G401 (cell line): ENCODE measurements at regions not wholly inside any gene's neighbourhood (a gene's known extent, or its start where the extent isn't known, plus 50 kb on each side); places are given as distances from the start of the nearest gene placed in this dataset.

Experiments used
- DNase-seq: peaks from one replicate; pipeline ENCODE4 v3.0.0-alpha.2; 2015; ENCODE audit warnings: low spot score
- in situ Hi-C: cut with HindIII; loops from 2 replicates; pipeline ENCODE4 v1.10.0; 2016; ENCODE audit warnings: low sequenced_read_pairs, mixed read lengths

DNA sequence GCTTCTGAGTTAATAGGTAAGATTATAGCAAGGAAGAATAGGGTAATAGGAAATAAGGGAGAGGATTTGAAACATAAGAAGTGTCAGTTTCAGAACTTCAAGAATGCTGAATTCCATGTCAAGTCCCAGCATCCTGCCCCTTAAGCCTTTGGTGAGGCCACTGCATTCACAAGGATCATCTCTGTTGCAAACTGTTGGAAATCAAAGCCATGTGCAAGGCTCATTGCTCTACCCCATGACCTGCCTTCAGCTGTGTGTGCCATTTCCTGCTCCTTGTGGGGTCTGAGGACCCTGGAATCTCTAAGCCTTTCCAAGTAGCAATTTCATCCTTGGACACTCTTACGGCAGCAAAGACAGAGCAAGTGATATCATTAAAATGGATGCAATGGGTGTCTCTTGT, 203.0 kb downstream of the CDC5L start:
- DNase-seq, result no peak
- in situ Hi-C loops, result no loop called here

DNA sequence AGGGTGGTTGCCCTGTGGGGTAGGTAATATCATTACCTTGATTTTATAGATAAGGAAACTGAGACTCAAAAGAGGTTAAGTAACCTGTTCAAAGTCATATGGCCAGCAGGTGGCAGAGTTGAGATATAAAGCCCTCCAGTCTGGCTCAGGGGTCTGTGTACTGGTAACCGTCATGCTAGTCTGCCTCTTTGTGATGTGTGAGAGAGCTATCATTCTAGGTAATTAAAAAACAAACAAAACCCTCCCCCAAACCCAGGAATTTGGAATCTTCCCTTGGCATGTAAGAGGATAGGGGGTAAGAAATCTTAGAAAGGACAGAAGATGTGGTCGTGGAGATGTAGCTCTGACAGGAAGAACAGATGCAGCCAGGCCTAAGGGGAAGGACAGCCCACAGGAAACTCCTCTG, 206.0 kb downstream of the CDC5L start:
- peak; percentile 28 for DNase-seq
- in situ Hi-C loops, result no loop called here

DNA sequence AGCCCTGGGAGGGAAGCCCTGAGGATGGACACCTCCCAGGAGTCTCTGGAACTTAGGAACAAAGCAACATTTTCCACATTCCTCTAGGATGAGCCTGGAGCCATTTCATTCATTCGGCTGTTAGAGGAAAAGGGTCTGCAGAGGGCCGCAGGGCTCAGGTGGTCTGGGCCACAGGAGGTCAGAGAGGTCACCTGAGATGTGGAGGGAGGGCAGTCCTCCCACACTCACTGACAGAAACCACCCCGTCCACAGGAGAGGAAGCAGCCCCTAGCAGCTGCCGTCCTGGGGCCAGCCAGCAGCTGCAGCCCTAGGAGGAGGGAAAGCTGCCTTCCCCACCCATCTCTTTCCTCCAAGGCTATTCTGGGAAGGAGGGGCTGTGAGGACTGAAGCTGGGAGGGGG, 207.0 kb downstream of the CDC5L start:
- in situ Hi-C loops, result no loop called here
- no peak for DNase-seq

DNA sequence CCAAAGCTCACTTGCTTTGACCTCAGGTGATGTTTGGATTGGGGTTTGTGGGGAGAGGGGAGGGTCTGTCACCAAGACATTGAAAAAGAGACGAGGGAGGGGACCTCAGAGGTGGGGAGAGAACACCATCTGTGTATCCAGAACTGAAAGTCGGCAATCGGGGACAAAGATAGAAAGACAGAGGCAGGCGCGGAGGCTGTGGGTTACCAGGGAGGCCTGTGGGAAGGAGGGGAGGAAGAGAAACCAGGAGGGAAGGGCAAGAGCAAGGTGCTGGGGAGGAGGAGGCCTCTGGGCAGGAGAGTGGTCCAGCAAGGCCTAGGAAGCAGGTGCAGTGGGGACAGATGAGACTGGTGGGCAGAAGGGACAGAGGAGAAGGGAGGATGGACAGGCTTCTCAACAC, 211.2 kb downstream of the CDC5L start:
- no peak for DNase-seq
- in situ Hi-C loops, result no loop called here

DNA sequence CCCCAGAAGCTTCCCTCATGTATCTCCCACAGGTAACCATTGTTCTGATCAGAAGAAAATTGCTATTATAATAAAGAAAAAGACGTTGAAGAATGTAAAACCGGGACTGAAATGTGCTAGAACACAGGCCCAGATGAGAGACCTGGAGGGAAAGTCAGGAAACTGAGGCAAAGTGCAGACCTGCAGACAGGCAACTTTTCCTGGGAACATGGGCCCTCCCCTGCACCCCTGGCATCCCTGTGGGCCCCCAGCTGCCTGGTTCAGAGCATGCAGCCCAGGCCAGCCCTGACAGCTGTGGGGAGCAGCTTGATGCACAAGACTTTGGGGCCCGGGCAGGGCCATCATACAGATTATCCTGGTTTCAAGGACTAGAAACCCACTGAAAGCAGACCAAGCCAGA, 212.2 kb downstream of the CDC5L start:
- in situ Hi-C loops, result no loop called here
- DNase-seq, result no peak

DNA sequence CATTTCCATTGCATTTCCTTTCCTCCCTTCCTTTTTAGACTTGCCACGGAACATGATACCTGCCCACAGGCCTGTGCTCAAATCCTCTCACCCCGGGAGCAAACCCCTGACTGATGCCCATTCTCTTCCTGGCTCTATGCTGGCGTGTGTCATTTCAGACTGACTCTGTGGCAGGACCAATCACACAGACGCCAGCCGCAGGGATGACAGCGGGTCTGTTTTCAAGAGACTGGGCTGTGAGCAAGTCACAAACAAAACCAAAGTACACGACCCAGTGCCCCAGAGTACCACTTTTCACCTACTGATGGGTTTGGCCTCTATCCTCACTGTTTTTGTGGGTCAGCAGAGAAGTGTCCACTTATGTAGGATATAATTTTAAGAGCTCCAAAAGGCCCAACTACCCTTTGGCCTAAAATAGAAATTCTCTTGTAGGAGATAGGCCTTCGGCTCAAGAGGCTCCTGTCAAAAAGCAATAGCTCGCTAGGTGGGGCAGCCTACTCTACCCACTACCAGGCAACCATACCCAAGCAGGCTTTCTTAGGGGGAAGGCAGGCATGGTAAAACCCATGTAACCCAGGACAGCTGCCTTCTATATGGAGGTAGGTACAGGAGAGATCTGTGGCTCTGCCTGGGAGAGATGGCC, 215.7 kb downstream of the CDC5L start:
- in situ Hi-C loops, result no loop called here
- DNase-seq, result no peak

DNA sequence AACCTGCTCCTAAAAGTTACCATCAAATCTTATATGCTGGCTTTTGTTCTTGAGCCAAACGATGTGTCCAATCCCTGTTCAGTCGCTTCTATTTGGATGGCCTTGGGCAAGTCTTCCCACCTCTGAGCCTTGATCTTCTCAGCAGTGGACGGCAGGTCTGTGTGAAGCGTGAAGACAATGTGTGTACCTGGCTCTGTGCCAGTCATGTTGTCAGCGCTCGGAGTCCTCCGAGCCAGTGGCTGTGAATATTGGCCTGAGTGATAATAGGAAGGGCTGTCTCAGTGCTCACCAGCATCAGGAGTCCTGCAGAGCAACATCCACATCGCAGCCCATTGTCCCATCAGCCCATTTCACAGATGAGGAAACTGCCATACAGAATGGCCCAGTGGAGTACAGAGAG, 219.0 kb downstream of the CDC5L start:
- peak; percentile 51 for DNase-seq
- in situ Hi-C loops, result no loop called here

DNA sequence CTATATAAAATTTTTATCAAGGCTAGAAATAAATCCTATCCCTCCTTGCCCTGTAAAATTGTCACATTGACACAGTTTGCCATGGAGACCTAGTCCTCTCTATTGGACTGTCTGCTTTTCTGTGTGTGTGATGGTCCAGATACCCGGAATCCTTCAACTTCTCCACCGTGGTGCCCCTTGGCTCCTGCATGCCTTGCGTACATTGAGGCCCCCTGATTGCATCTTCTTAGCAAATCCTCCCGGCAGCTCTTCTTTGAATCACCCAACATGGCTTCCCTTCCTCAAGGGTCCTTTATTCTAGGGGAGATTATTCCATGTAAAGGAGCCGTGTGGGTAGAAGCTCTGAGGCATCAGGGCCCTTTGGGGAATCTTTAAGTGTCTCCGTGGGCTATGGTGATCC, 219.5 kb downstream of the CDC5L start:
- no peak for DNase-seq
- in situ Hi-C loops, result no loop called here

DNA sequence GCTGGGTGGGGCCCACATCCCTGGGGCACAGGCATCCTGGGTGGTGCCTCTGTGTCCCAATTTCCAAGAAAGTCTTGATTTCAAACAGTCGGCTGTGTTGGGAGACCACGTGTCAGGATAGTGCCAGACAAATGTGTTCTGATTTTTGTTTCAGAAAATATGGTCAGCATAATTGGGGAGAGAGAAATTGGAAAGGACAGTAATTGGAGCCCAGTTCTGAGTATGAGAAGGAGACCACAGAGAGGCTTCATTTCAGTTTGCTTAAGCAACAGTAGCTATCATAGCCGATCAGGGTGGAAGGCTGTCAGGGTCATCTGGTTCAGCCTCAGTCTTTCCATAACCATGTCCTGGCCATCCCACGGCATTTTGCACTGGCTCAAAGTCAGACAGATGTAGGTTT, 220.7 kb downstream of the CDC5L start:
- in situ Hi-C loops, result no loop called here
- DNase-seq, result no peak

DNA sequence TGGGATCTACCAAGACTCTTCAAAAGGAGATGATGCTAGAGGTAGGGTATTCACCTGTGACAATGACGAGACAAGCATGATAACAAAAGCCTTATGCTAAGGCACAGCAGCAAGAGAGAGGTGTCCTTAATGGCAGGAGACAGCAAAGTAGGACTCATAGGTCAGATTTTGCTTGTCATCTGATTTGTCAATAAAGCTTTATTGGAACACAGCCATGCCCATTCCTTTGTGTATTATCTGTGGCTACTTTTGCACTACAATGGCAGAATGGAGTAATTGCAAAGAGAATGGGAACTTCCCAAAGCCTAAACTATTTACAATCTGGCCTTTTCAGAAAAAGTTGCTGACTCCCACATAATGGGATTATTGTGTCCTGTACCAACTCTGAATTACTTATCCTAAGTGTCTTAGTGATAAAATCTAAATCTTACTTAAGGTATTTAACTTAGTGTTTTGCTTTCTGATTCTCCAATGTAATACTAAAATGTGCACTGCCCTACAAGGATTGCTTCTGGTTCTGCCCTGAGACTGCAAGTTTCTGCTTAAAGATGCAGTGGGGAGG, 221.6 kb downstream of the CDC5L start:
- in situ Hi-C loops, result no loop called here
- no peak for DNase-seq

DNA sequence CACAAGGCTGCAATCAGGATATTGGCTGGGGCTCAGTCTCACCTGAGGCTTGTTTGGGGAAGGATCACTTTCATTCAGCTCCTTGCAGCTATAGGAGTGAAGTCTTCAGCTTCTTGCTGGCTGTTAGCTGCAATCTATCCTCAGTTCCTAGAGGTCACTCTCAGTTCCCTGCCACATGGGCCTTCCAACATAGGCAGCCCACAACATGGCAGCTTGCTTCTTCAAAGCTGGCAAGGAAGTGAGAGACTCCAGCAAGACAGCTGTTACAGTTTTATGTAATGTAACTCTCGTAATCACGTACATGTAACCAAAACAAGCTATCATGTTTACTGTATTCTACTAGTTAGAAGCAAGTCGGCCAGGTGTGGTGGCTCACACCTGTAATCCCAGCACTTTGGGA, 226.9 kb downstream of the CDC5L start:
- no peak for DNase-seq
- in situ Hi-C loops, result no loop called here

DNA sequence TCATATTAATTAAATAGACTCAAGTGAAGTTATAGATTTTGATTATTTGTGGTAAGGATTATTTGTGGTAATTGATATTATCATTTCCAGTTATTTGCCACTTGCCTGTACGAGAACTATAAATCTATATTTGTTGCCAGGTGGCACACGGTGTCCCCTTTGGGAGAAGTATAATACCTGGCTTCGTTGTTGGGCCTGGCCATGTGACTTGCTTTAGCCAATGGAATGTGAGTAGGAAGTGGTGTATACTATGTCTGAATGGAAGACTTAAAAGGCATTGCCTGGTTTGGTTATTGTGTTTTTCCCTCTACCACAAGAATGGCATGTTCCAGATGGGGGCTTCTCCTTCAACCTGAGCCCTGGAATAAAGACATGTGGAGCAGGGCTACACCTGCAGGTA, 228.1 kb downstream of the CDC5L start:
- DNase-seq, result no peak
- in situ Hi-C loops, result no loop called here

DNA sequence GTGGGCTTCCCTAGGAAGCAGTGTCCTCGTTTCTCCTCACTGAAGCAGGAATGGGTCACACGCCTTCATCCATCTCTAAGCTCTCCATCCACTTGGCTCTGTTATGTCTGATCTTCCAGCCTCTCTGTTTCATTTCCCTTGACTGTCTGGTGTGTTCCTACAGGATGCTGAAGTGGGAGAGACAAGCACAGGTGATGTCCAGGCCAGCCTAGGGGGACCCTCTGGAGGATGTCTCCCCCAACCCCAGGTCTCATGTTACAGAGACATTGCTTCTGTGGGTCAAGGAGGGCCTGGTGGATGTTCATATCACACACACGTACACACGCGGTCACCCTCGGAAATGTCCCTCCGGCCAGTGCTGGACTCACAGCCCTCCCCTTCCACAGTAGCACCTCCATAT, 229.9 kb downstream of the CDC5L start:
- no peak for DNase-seq
- in situ Hi-C loops, result no loop called here

DNA sequence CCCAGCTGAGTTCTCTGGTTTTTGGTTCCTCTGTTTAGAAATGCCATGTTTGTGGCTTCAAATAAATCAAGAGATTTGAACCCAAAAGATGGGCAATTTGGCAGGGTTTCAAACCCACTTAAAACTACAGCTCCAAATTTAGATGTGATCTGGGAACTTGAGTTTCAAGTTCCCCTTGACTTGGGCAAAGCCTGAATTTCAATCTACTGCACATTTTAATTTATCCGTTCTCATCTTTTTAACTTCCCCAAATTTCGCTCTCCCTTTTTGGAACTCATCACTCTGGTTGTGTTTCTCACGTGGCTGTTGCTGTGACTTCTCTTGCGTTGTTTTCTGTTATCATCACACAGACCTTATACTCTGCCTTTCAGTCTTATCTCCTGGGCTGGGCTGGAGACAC, 230.9 kb downstream of the CDC5L start:
- in situ Hi-C loops, result no loop called here
- no peak for DNase-seq

DNA sequence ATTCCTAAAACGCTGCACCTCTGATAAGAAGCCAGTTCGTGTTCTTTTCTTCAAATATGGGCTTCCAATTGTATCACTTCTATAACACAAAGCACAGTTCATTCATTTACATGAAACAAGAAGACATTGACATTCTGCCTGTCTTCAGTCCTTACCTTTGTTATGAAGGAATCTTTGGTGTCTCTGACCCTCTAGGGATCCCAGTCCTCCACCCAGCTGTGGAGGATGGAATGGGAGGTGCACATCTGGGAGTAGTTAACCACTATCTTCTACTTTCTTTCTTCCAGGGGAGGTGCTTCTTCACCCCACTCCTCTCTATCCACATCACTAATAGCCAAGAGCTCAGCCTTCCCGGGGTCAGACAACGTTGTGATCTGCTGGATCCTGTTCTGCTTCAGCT, 233.4 kb downstream of the CDC5L start:
- in situ Hi-C loops, result no loop called here
- no peak for DNase-seq

DNA sequence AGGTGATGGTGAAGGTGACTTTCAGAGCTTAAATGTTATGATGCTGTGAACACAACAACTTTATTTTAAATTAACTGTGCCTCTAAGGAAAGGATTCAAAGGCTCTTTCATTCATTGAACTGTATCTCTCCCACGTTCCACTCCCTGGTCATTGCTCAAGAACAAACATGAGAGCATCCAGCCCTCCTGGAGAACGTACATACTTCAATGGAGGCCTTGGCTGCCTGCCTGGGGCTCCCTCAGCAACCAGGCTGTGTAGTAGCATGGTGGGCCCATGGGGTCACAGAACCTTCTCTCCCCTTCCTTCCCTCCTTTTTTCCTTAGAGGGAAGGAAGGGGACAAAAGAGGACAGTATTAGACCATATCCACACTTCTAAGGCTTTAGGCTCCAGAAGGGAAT, 234.3 kb downstream of the CDC5L start:
- in situ Hi-C loops, result no loop called here
- no peak for DNase-seq

DNA sequence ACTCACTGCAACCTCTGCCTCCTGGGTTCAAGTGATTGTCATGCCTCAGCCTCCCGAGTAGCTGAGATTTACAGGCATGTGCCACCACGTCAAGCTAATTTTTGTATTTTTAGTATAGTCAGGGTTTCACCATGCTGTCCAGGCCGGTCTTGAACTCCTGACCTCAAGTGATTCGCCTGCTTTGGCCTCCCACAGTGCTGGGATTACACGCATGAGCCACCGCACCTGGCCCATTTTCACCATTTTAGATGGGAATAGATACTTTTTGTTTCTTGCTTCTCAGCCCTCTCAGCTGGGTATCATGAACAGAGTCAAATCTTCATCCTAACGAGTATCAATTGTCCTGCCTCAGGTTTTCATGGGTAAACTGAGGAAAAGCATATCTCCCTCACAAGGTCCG, 235.0 kb downstream of the CDC5L start:
- in situ Hi-C loops, result no loop called here
- no peak for DNase-seq

DNA sequence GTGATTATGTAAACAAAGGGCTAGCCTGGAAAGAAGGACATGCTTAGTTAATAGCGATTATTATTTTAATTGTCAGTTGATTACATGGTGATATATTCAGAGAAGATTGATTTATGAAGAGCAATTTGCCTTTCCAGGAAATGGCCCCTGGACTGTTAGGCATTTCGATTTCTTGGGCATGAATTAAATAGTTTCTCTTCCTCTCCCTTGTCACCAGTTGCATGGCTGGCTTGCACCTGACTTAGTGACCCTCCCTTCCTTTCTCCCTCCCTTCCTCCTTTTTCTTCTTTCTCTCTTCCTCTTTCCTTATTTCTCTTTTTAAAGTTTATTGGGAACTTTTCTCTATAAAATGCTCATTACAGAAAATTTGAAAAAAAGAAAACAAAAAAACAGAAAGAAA, 235.4 kb downstream of the CDC5L start:
- in situ Hi-C loops, result no loop called here
- DNase-seq, result no peak

DNA sequence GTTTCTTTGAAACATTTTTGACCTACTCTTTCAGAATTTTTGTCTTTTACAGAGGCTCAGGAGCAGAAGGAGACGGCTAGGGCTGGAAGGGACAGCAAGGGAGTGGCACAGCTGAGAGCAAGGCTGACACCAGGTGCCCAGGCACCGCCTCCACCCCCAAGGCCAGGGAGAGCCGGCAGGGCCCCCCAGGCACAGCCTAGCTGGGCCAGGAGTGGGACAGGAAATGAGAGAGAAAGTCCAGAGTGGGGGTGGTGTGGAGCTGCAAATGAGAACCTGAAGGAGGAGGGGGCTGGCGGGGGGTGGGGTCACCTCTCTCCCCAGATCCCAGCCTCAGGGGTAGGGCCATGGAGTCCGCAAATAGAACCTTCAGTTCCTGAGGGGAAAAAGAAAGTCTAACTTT, 236.7 kb downstream of the CDC5L start:
- no peak for DNase-seq
- in situ Hi-C loops, result no loop called here

DNA sequence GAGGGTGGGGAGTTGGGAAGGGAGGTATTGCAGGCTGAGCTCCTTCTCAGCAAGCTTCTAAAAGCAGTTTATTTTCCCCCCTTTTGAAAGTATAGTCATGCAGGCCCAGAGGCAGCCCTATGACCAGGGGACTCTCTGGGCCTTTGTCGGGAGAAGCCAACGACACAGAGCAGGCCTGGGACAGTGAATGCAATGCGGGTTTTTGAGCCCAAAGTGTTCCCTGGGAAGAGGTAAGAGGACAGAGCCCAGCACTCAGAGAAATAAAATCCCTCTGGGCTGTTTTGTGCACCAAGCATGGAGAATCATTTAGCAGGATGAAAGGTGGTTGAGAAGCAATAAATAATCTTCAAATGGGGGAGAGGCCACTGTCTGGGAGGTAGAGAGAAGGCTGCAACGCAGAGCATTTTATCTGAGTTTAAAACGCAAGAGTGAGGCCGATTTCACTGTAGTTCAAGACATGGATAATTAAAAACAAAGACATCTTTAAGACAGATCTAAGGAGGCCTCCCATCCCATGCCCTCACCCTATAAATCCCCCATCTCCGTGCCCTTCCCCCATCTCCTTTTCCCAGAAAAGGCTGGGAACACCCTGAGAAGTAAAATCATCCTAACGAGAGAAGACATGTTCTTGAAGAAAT, 237.5 kb downstream of the CDC5L start:
- in situ Hi-C loops, result no loop called here
- DNase-seq, result no peak

DNA sequence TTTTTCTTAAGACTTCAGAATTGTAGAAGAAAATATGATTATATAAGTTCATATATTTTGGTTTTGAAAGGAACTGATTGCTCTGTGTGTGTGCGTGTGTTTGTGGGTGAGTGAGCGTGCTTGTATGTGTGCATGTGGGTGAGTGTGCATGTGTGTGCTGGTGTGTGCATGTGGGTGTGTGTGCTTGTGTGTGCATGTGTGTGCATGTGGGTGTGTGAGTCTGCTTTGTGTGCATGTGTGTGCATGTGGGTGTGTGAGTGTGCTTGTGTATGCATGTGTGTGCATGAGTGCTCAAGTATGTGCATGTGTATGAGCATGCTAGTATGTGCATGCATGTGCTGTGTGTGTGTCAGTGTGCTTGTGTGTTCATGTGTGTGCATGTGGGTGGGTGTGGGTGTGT, 238.5 kb downstream of the CDC5L start:
- no peak for DNase-seq
- in situ Hi-C loops, result no loop called here
